Bronchial epithelial cell (primary cell): ENCODE measurements at regions not wholly inside any gene's neighbourhood (a gene's known extent, or its start where the extent isn't known, plus 50 kb on each side); places are given as distances from the start of the nearest gene placed in this dataset.
A peak's percentile ranks its signal among the peaks of the same experiment; 100 is the strongest.

ENCODE experiments used
- DNase-seq: peaks from one replicate; pipeline ENCODE4 v3.0.0-alpha.2; 2010; ENCODE audit warnings: low read depth
- FAIRE-seq: peaks from 2 replicates; lab custom pipeline; 2011; peaks lifted over from hg19 to GRCh38; lab: Jason Lieb, UNC
- H3K27me3 ChIP-seq: 2 replicates; pipeline ENCODE4 v1.5.1; 2011; ENCODE audit warnings: low read length; ENCODE audit not compliant: control insufficient read depth, insufficient read depth
- H3K36me3 ChIP-seq: 2 replicates; pipeline ENCODE4 v1.5.1; 2011; ENCODE audit warnings: low read length; ENCODE audit not compliant: control insufficient read depth, insufficient read depth
- H3K4me3 ChIP-seq: 2 replicates; pipeline ENCODE4 v1.5.1; 2011; ENCODE audit warnings: mild to moderate bottlenecking, low read depth, low read length, control low read depth
- CTCF ChIP-seq: IDR thresholded peaks from 2 replicates; pipeline ENCODE4 v1.5.1; 2011; ENCODE audit warnings: mild to moderate bottlenecking, moderate library complexity, low read length, control low read depth, inconsistent platforms; ENCODE audit not compliant: insufficient read depth, severe bottlenecking

- H3K36me3 ChIP-seq = no peaks in the 10 kb centered on the region
- FAIRE-seq (peak; percentile 40), DNase-seq (no peak)
- no peak overlapping the region for H3K4me3 ChIP-seq
- peaks cover 2% of the 10 kb centered on the region for H3K27me3 ChIP-seq
- TF ChIP-seq CTCF = no peak
These were observed 112.2 kb upstream of the ALDH1B1 start for GRCh38 chr9:38280251-38280800.

GRCh38 chr9:38278931-38279679 is 113.4 kb upstream of the ALDH1B1 start:
- no peaks in the 10 kb centered on the region for H3K36me3 ChIP-seq
- TF ChIP-seq CTCF = no peak
- FAIRE-seq = no peak
- no peak overlapping the region for H3K4me3 ChIP-seq
- DNase-seq = no peak
- H3K27me3 ChIP-seq = peaks cover 2% of the 10 kb centered on the region

GRCh38 chr9:38278457-38278856 is 114.0 kb upstream of the ALDH1B1 start:
- Histone ChIP-seq H3K4me3 (no peak overlapping the region), H3K27me3 (peaks cover 2% of the 10 kb centered on the region), H3K36me3 (no peaks in the 10 kb centered on the region)
- FAIRE-seq (no peak), DNase-seq (no peak)
- TF ChIP-seq CTCF = no peak

- peaks cover 2% of the 10 kb centered on the region for H3K27me3 ChIP-seq
- DNase-seq (peak; percentile 11), FAIRE-seq (no peak)
- H3K36me3 ChIP-seq = no peaks in the 10 kb centered on the region
- no peak for TF ChIP-seq CTCF
- H3K4me3 ChIP-seq = no peak overlapping the region
These were observed 114.8 kb upstream of the ALDH1B1 start for GRCh38 chr9:38277601-38278200.

- DNase-seq (no peak), FAIRE-seq (no peak)
- H3K36me3 ChIP-seq = no peaks in the 10 kb centered on the region
- H3K27me3 ChIP-seq = peaks cover under 1% of the 10 kb centered on the region
- no peak for TF ChIP-seq CTCF
- no peak overlapping the region for H3K4me3 ChIP-seq
These were observed 115.6 kb upstream of the ALDH1B1 start for GRCh38 chr9:38276771-38277439.
